Mesothelial cell of epicardium (in vitro differentiated cells): ENCODE measurements at regions not wholly inside any gene's neighbourhood (a gene's known extent, or its start where the extent isn't known, plus 50 kb on each side); places are given as distances from the start of the nearest gene placed in this dataset.

Source experiments
- DNase-seq, 2 experiments: peaks; one replicate each; pipeline ENCODE4 v3.0.0; 2021; ENCODE audit warnings: low spot score in 2 of 2; ENCODE audit not compliant: unreplicated experiment in 2 of 2
- H3K27ac Mint-ChIP-seq: 2 replicates; pipeline ENCODE4 v1.8.0; 2021; ENCODE audit warnings: mixed read lengths
- H3K27me3 Mint-ChIP-seq: 2 replicates; pipeline ENCODE4 v1.8.0; 2021; ENCODE audit warnings: low read depth, mixed read lengths
- H3K36me3 Mint-ChIP-seq: 2 replicates; pipeline ENCODE4 v1.8.0; 2021; ENCODE audit warnings: mixed read lengths
- H3K4me1 Mint-ChIP-seq: 2 replicates; pipeline ENCODE4 v1.8.0; 2021; ENCODE audit warnings: mixed read lengths
- H3K4me3 Mint-ChIP-seq: 2 replicates; pipeline ENCODE4 v1.8.0; 2021; ENCODE audit warnings: mild to moderate bottlenecking, moderate library complexity, mixed read lengths
- H3K9me3 Mint-ChIP-seq: 2 replicates; pipeline ENCODE4 v1.8.0; 2021; ENCODE audit warnings: mixed read lengths
- CTCF ChIP-seq: fragments of 200-600 bp; sonication (generic); IDR thresholded peaks from one replicate; pipeline ENCODE4 v1.5.0; 2021; ENCODE audit warnings: antibody characterized with exemption; ENCODE audit not compliant: unreplicated experiment

- H3K4me1 Mint-ChIP-seq: no peaks in the 10 kb centered on the region
- DNase-seq: no peak
- peaks cover 5% of the 10 kb centered on the region for H3K9me3 Mint-ChIP-seq
- no peaks in the 10 kb centered on the region for H3K36me3 Mint-ChIP-seq
- H3K27ac Mint-ChIP-seq: no peak overlapping the region
- no peak for TF ChIP-seq CTCF
- H3K4me3 Mint-ChIP-seq: no peak overlapping the region
- no peaks in the 10 kb centered on the region for H3K27me3 Mint-ChIP-seq
These were observed 196.4 kb upstream of the HDAC4 start for GRCh38 chr2:239597216-239597615.

- no peak overlapping the region for H3K4me3 Mint-ChIP-seq
- H3K4me1 Mint-ChIP-seq: no peaks in the 10 kb centered on the region
- no peaks in the 10 kb centered on the region for H3K27me3 Mint-ChIP-seq
- peaks cover 9% of the 10 kb centered on the region for H3K9me3 Mint-ChIP-seq
- H3K36me3 Mint-ChIP-seq: no peaks in the 10 kb centered on the region
- no peak for DNase-seq
- no peak overlapping the region for H3K27ac Mint-ChIP-seq
- no peak for TF ChIP-seq CTCF
These were observed 196.0 kb upstream of the HDAC4 start for GRCh38 chr2:239596792-239597191.

- H3K27ac Mint-ChIP-seq: no peak overlapping the region
- DNase-seq: no peak
- no peaks in the 10 kb centered on the region for H3K4me1 Mint-ChIP-seq
- peaks cover 14% of the 10 kb centered on the region for H3K9me3 Mint-ChIP-seq
- no peak overlapping the region for H3K4me3 Mint-ChIP-seq
- no peaks in the 10 kb centered on the region for H3K27me3 Mint-ChIP-seq
- TF ChIP-seq CTCF: no peak
- H3K36me3 Mint-ChIP-seq: no peaks in the 10 kb centered on the region
These were observed 195.4 kb upstream of the HDAC4 start for GRCh38 chr2:239596253-239596652.

- no peak overlapping the region for H3K4me3 Mint-ChIP-seq
- TF ChIP-seq CTCF: no peak
- H3K36me3 Mint-ChIP-seq: no peaks in the 10 kb centered on the region
- DNase-seq: peak in 1 of 2 experiments; percentile 34
- H3K9me3 Mint-ChIP-seq: peaks cover 15% of the 10 kb centered on the region
- no peaks in the 10 kb centered on the region for H3K4me1 Mint-ChIP-seq
- H3K27ac Mint-ChIP-seq: no peak overlapping the region
- no peaks in the 10 kb centered on the region for H3K27me3 Mint-ChIP-seq
These were observed 194.9 kb upstream of the HDAC4 start for GRCh38 chr2:239595726-239596125.

GRCh38 chr2:239594772-239595608, 194.2 kb upstream of the HDAC4 start:
- Mint-ChIP-seq H3K27ac (no peak overlapping the region), H3K36me3 (no peaks in the 10 kb centered on the region), H3K27me3 (no peaks in the 10 kb centered on the region), H3K4me3 (no peak overlapping the region), H3K4me1 (no peaks in the 10 kb centered on the region), H3K9me3 (peaks cover 15% of the 10 kb centered on the region)
- no peak for TF ChIP-seq CTCF
- no peak for DNase-seq
